Panc1 (cell line): ENCODE measurements at regions not wholly inside any gene's neighbourhood (a gene's known extent, or its start where the extent isn't known, plus 50 kb on each side); places are given as distances from the start of the nearest gene placed in this dataset.

Experiments used
- CTCF ChIP-seq: fragments of 450-650 bp; IDR thresholded peaks from 2 replicates; pipeline ENCODE4 v1.5.1; 2017; ENCODE audit warnings: mild to moderate bottlenecking
- POLR2AphosphoS5 ChIP-seq: IDR thresholded peaks from 2 replicates; pipeline ENCODE4 v1.6.1; 2012; ENCODE audit warnings: mild to moderate bottlenecking, low read depth, low read length, moderate library complexity
- SIN3A ChIP-seq: IDR thresholded peaks from 2 replicates; pipeline ENCODE4 v1.6.1; 2012; ENCODE audit warnings: low read depth, mild to moderate bottlenecking, low read length, moderate library complexity, borderline replicate concordance; ENCODE audit not compliant: insufficient read depth
- TCF7L2 ChIP-seq: IDR thresholded peaks from 2 replicates; pipeline ENCODE4 v1.6.1; 2011; ENCODE audit warnings: mild to moderate bottlenecking, low read depth, low read length, inconsistent platforms
- TF ChIP-seq, protein P1 (sequence below), 2 experiments: IDR thresholded peaks; 2 replicates each; pipeline ENCODE4 v1.6.1; 2011 to 2012; ENCODE audit warnings: low read depth in 2 of 2, control low read depth in 1 of 2, low read length in 1 of 2, mild to moderate bottlenecking in 1 of 2, moderate library complexity in 1 of 2; ENCODE audit not compliant: insufficient read depth in 1 of 2

DNA sequence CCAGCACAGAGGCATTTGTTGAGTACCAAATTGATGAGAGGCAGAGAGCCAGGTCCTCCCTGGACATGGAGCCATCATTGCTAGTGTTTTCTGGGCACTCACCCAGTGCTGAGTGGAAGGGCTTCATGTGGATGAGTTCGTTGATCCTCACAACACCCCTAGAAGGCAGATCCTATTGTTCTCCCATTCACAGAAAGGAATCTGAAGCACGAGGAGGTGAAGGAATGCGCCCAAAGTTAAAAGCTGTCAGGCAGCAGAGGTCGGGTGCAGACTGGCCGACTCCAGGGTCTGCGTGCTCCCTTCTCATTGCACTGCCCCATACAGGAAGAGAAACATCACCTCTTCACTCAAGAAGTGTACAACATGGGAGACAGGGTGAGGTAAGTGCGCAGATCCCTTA is 153.5 kb upstream of the TNPO1 start:
- no peak for TF ChIP-seq CTCF
- TF ChIP-seq POLR2AphosphoS5, result no peak
- TF ChIP-seq, protein P1, sequence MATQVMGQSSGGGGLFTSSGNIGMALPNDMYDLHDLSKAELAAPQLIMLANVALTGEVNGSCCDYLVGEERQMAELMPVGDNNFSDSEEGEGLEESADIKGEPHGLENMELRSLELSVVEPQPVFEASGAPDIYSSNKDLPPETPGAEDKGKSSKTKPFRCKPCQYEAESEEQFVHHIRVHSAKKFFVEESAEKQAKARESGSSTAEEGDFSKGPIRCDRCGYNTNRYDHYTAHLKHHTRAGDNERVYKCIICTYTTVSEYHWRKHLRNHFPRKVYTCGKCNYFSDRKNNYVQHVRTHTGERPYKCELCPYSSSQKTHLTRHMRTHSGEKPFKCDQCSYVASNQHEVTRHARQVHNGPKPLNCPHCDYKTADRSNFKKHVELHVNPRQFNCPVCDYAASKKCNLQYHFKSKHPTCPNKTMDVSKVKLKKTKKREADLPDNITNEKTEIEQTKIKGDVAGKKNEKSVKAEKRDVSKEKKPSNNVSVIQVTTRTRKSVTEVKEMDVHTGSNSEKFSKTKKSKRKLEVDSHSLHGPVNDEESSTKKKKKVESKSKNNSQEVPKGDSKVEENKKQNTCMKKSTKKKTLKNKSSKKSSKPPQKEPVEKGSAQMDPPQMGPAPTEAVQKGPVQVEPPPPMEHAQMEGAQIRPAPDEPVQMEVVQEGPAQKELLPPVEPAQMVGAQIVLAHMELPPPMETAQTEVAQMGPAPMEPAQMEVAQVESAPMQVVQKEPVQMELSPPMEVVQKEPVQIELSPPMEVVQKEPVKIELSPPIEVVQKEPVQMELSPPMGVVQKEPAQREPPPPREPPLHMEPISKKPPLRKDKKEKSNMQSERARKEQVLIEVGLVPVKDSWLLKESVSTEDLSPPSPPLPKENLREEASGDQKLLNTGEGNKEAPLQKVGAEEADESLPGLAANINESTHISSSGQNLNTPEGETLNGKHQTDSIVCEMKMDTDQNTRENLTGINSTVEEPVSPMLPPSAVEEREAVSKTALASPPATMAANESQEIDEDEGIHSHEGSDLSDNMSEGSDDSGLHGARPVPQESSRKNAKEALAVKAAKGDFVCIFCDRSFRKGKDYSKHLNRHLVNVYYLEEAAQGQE (IDR thresholded peaks at IDR 0.05; ENCODE audit: insufficient read depth in 1 of 2, low read depth in 2 of 2, low read length in 1 of 2), result no peak
- TF ChIP-seq TCF7L2, result no peak
- no peak for TF ChIP-seq SIN3A
